Panc1 (cell line): ENCODE measurements at regions not wholly inside any gene's neighbourhood (a gene's known extent, or its start where the extent isn't known, plus 50 kb on each side); places are given as distances from the start of the nearest gene placed in this dataset.

ENCODE experiments used
- ATAC-seq: fragments of 200-7000 bp; cut with Tn5 transposase; 2 replicates; pipeline ENCODE4 v1.9.1; 2020; ENCODE audit warnings: mild to moderate bottlenecking, moderate library complexity
- BruUV-seq: library from RNA; stranded (reverse); fragments of 400-500 nt; replicated peaks from 2 replicates; lab custom pipeline; 2021; lab: Mats Ljungman, UMichigan
- CTCF ChIA-PET: fragments of 300-600 bp; sonication (Branson Sonifier 250); formaldehyde crosslinking; loops from one replicate; lab custom pipeline; 2022; ENCODE audit warnings: antibody characterized with exemption; lab: Charles Lee
- POLR2A ChIA-PET: fragments of 300-600 bp; sonication (Branson Sonifier 250); formaldehyde crosslinking; loops from one replicate; lab custom pipeline; 2022; ENCODE audit warnings: antibody characterized with exemption; lab: Charles Lee
- DNase-seq: peaks from one replicate; pipeline ENCODE4 v3.0.0-alpha.2; 2010; ENCODE audit warnings: low read depth, low spot score
- H3K27ac ChIP-seq: 2 replicates; pipeline ENCODE4 v1.5.1; 2011; ENCODE audit warnings: mild to moderate bottlenecking, low read length, inconsistent platforms
- H3K27me3 ChIP-seq: fragments of 200-500 bp; sonication (Bioruptor generic); 2 replicates; pipeline ENCODE4 v1.6.0; 2014; ENCODE audit warnings: low read length, inconsistent platforms; ENCODE audit not compliant: control insufficient read depth, insufficient read depth
- H3K36me3 ChIP-seq: fragments of 200-500 bp; sonication (Bioruptor generic); 2 replicates; pipeline ENCODE4 v1.5.1; 2014; ENCODE audit warnings: inconsistent platforms, mild to moderate bottlenecking, low read length, moderate library complexity; ENCODE audit not compliant: control insufficient read depth, insufficient read depth
- H3K4me1 ChIP-seq: 2 replicates; pipeline ENCODE4 v1.5.1; 2011; ENCODE audit warnings: inconsistent platforms, mild to moderate bottlenecking, low read length, moderate library complexity; ENCODE audit not compliant: control insufficient read depth, insufficient read depth
- H3K4me3 ChIP-seq, 2 experiments: 2 replicates each; pipeline ENCODE4 v1.5.1; 2011 to 2012; ENCODE audit warnings: low read depth in 2 of 2, low read length in 2 of 2, mild to moderate bottlenecking in 2 of 2, inconsistent platforms in 1 of 2, moderate library complexity in 1 of 2
- H3K9me3 ChIP-seq: fragments of 200-500 bp; sonication (Bioruptor generic); 2 replicates; pipeline ENCODE4 v1.5.1; 2014; ENCODE audit warnings: low read depth, mild to moderate bottlenecking, inconsistent platforms, low read length, moderate library complexity; ENCODE audit not compliant: control insufficient read depth, insufficient read depth
- CTCF ChIP-seq: fragments of 450-650 bp; IDR thresholded peaks from 2 replicates; pipeline ENCODE4 v1.5.1; 2017; ENCODE audit warnings: mild to moderate bottlenecking
- POLR2AphosphoS5 ChIP-seq: IDR thresholded peaks from 2 replicates; pipeline ENCODE4 v1.6.1; 2012; ENCODE audit warnings: mild to moderate bottlenecking, low read depth, low read length, moderate library complexity
- SIN3A ChIP-seq: IDR thresholded peaks from 2 replicates; pipeline ENCODE4 v1.6.1; 2012; ENCODE audit warnings: low read depth, mild to moderate bottlenecking, low read length, moderate library complexity, borderline replicate concordance; ENCODE audit not compliant: insufficient read depth
- TCF7L2 ChIP-seq: IDR thresholded peaks from 2 replicates; pipeline ENCODE4 v1.6.1; 2011; ENCODE audit warnings: mild to moderate bottlenecking, low read depth, low read length, inconsistent platforms
- in situ Hi-C: cut with HindIII; loops from 2 replicates; pipeline ENCODE4 v1.10.0; 2016; ENCODE audit warnings: low sequenced_read_pairs, low pct_unique_long_range_greater_than_20kb
- intact Hi-C: fragments of 100-400 bp; cut with micrococcal nuclease; formaldehyde crosslinking; loops from one replicate; pipeline ENCODE4 v1.10.0; 2022; ENCODE audit not compliant: unreplicated experiment
- TF ChIP-seq, protein P1 (sequence below), 2 experiments: IDR thresholded peaks; 2 replicates each; pipeline ENCODE4 v1.6.1; 2011 to 2012; ENCODE audit warnings: low read depth in 2 of 2, control low read depth in 1 of 2, low read length in 1 of 2, mild to moderate bottlenecking in 1 of 2, moderate library complexity in 1 of 2; ENCODE audit not compliant: insufficient read depth in 1 of 2

DNA sequence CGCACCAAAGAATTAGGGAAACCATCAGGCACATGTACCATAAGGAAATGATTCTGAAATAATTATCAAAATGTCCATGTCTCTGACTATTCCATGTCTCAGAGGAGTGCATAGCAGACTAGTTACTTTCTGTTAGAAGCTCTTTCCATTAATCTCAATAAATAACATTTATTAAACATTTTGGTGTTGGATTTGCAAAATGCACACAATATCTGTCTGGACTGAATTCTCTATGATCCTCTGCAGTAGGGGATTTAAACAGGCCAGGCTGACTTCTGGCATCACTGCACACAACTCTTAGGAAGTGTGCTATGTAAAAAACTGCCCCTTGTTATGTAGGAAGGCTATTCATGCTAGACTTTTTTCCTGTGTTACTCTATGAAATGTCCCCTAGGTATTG lies 283.3 kb upstream of the CDH5 start:
- BruUV-seq = no TSS peak

GRCh38 chr16:66082424-66082823 lies 284.1 kb upstream of the CDH5 start:
- no peaks in the 10 kb centered on the region for H3K4me1 ChIP-seq
- intact Hi-C loops (no loop called here), in situ Hi-C loops (no loop called here)
- POLR2A ChIA-PET = no interaction called here
- DNase-seq (no peak), ATAC-seq (no peak)
- no peak for TF ChIP-seq SIN3A
- TF ChIP-seq POLR2AphosphoS5 = no peak
- TF ChIP-seq, protein P1, sequence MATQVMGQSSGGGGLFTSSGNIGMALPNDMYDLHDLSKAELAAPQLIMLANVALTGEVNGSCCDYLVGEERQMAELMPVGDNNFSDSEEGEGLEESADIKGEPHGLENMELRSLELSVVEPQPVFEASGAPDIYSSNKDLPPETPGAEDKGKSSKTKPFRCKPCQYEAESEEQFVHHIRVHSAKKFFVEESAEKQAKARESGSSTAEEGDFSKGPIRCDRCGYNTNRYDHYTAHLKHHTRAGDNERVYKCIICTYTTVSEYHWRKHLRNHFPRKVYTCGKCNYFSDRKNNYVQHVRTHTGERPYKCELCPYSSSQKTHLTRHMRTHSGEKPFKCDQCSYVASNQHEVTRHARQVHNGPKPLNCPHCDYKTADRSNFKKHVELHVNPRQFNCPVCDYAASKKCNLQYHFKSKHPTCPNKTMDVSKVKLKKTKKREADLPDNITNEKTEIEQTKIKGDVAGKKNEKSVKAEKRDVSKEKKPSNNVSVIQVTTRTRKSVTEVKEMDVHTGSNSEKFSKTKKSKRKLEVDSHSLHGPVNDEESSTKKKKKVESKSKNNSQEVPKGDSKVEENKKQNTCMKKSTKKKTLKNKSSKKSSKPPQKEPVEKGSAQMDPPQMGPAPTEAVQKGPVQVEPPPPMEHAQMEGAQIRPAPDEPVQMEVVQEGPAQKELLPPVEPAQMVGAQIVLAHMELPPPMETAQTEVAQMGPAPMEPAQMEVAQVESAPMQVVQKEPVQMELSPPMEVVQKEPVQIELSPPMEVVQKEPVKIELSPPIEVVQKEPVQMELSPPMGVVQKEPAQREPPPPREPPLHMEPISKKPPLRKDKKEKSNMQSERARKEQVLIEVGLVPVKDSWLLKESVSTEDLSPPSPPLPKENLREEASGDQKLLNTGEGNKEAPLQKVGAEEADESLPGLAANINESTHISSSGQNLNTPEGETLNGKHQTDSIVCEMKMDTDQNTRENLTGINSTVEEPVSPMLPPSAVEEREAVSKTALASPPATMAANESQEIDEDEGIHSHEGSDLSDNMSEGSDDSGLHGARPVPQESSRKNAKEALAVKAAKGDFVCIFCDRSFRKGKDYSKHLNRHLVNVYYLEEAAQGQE (IDR thresholded peaks at IDR 0.05; ENCODE audit: insufficient read depth in 1 of 2, low read depth in 2 of 2, low read length in 1 of 2) = no peak
- no peak for TF ChIP-seq CTCF
- TF ChIP-seq TCF7L2 = no peak
- H3K4me3 ChIP-seq = no peak overlapping the region
- BruUV-seq = no TSS peak
- H3K36me3 ChIP-seq = no peaks in the 10 kb centered on the region
- no peaks in the 10 kb centered on the region for H3K9me3 ChIP-seq
- CTCF ChIA-PET = no interaction called here
- no peak overlapping the region for H3K27ac ChIP-seq
- no peaks in the 10 kb centered on the region for H3K27me3 ChIP-seq

More for the DNA sequence above, 283.3 kb upstream of the CDH5 start:
- no peak for TF ChIP-seq POLR2AphosphoS5
- TF ChIP-seq CTCF = no peak
- TF ChIP-seq TCF7L2 = no peak
- TF ChIP-seq, protein P1 (IDR thresholded peaks at IDR 0.05; ENCODE audit: insufficient read depth in 1 of 2, low read depth in 2 of 2, low read length in 1 of 2) = no peak
- TF ChIP-seq SIN3A = no peak
- no peaks in the 10 kb centered on the region for H3K4me1 ChIP-seq
- no peak for DNase-seq
- no peaks in the 10 kb centered on the region for H3K9me3 ChIP-seq
- no peaks in the 10 kb centered on the region for H3K36me3 ChIP-seq
- ChIA-PET CTCF (no interaction called here), POLR2A (no interaction called here)
- no peaks in the 10 kb centered on the region for H3K27me3 ChIP-seq
- H3K27ac ChIP-seq = no peak overlapping the region
- intact Hi-C loops = no loop called here
- in situ Hi-C loops = no loop called here
- H3K4me3 ChIP-seq = no peak overlapping the region
- ATAC-seq = no peak
